HG02852 (cell line): ENCODE measurements at regions not wholly inside any gene's neighbourhood (a gene's known extent, or its start where the extent isn't known, plus 50 kb on each side); places are given as distances from the start of the nearest gene placed in this dataset.

Source experiments
- ATAC-seq: cut with Tn5 transposase; IDR thresholded peaks from one replicate; pipeline ENCODE4 v1.9.1; 2021; ENCODE audit warnings: mild to moderate bottlenecking, moderate library complexity; ENCODE audit not compliant: unreplicated experiment

- ATAC-seq, result no peak
Measured at GRCh38 chr5:113792806-113793205, 279.3 kb downstream of the YTHDC2 start.

- no peak for ATAC-seq
Measured at GRCh38 chr5:113794981-113795380, 281.5 kb downstream of the YTHDC2 start.

GRCh38 chr5:113800686-113801085 lies 287.2 kb downstream of the YTHDC2 start:
- no peak for ATAC-seq

GRCh38 chr5:113804264-113804663 lies 290.8 kb downstream of the YTHDC2 start:
- no peak for ATAC-seq

GRCh38 chr5:113804943-113805342 lies 291.4 kb downstream of the YTHDC2 start:
- no peak for ATAC-seq

- ATAC-seq, result no peak
Measured at GRCh38 chr5:113806250-113806649, 292.8 kb downstream of the YTHDC2 start.

GRCh38 chr5:113806904-113807303 lies 293.4 kb downstream of the YTHDC2 start:
- no peak for ATAC-seq

- ATAC-seq, result no peak
Measured at GRCh38 chr5:113807427-113807991, 294.0 kb downstream of the YTHDC2 start.

- no peak for ATAC-seq
Measured at GRCh38 chr5:113808956-113809355, 295.5 kb downstream of the YTHDC2 start.

- ATAC-seq, result no peak
Measured at GRCh38 chr5:113809626-113810025, 296.1 kb downstream of the YTHDC2 start.

GRCh38 chr5:113813466-113813865 lies 300.0 kb downstream of the YTHDC2 start:
- ATAC-seq, result no peak

- no peak for ATAC-seq
Measured at GRCh38 chr5:113817683-113818082, 304.2 kb downstream of the YTHDC2 start.

- no peak for ATAC-seq
Measured at GRCh38 chr5:113823696-113824095, 310.2 kb downstream of the YTHDC2 start.

- no peak for ATAC-seq
Measured at GRCh38 chr5:113824307-113824706, 310.8 kb downstream of the YTHDC2 start.

- no peak for ATAC-seq
Measured at GRCh38 chr5:113825176-113825575, 311.7 kb downstream of the YTHDC2 start.

GRCh38 chr5:113846941-113847340 lies 333.4 kb downstream of the YTHDC2 start:
- no peak for ATAC-seq

GRCh38 chr5:113864437-113864836 lies 350.9 kb downstream of the YTHDC2 start:
- no peak for ATAC-seq

- ATAC-seq, result no peak
Measured at GRCh38 chr5:113866763-113867162, 353.3 kb downstream of the YTHDC2 start.

- ATAC-seq, result no peak
Measured at GRCh38 chr5:113869611-113870010, 356.1 kb downstream of the YTHDC2 start.

GRCh38 chr5:113871972-113872371 lies 358.5 kb downstream of the YTHDC2 start:
- no peak for ATAC-seq

- ATAC-seq, result no peak
Measured at GRCh38 chr5:113875096-113875495, 361.6 kb downstream of the YTHDC2 start.

- ATAC-seq, result no peak
Measured at GRCh38 chr5:113891491-113891890, 378.0 kb downstream of the YTHDC2 start.

GRCh38 chr5:113896789-113897188 lies 383.3 kb downstream of the YTHDC2 start:
- no peak for ATAC-seq
